Suprapubic skin (tissue), 3 donors: ENCODE measurements at regions not wholly inside any gene's neighbourhood (a gene's known extent, or its start where the extent isn't known, plus 50 kb on each side); places are given as distances from the start of the nearest gene placed in this dataset.

Source experiments
- EP300 ChIP-seq: sonication (generic); formaldehyde crosslinking; IDR thresholded peaks from one replicate; pipeline ENCODE4 v1.6.1; 2017; ENCODE audit warnings: antibody characterized with exemption
- POLR2A ChIP-seq, 2 donors: fragments of 450-650 bp; IDR thresholded peaks; one replicate each; pipeline ENCODE4 v1.6.1; 2017; ENCODE audit warnings: antibody characterized with exemption in 2 of 2, mild to moderate bottlenecking in 2 of 2, moderate library complexity in 2 of 2
- TF ChIP-seq, protein P1 (sequence below), 2 donors: fragments of 200-600 bp in 1 of 2; fragments of 450-650 bp in 1 of 2; sonication (generic) in 1 of 2; IDR thresholded peaks; one replicate each; pipeline ENCODE4 v1.5.1; 2016 to 2019; ENCODE audit warnings: antibody characterized with exemption in 2 of 2, mild to moderate bottlenecking in 1 of 2, moderate library complexity in 1 of 2

DNA sequence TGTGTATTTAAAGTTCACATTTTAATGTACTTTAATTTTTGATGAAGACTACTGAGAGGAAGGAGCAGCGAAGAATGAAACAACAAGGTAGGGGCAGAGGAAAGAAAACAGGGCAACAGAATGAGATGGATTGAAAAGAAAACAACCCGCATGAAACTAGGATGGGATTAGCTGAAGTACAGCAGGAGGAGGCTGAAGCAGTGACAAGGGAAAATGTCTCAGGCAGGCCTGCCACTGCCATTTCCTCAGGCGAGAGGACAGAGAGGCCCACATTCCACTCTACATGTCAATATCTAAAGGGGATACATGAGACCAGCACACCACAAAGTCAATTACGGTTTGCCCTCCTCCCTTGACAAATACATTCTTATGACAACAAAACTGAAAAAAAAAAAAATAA is 1703.2 kb downstream of the EFNB2 start:
- TF ChIP-seq, protein P1, sequence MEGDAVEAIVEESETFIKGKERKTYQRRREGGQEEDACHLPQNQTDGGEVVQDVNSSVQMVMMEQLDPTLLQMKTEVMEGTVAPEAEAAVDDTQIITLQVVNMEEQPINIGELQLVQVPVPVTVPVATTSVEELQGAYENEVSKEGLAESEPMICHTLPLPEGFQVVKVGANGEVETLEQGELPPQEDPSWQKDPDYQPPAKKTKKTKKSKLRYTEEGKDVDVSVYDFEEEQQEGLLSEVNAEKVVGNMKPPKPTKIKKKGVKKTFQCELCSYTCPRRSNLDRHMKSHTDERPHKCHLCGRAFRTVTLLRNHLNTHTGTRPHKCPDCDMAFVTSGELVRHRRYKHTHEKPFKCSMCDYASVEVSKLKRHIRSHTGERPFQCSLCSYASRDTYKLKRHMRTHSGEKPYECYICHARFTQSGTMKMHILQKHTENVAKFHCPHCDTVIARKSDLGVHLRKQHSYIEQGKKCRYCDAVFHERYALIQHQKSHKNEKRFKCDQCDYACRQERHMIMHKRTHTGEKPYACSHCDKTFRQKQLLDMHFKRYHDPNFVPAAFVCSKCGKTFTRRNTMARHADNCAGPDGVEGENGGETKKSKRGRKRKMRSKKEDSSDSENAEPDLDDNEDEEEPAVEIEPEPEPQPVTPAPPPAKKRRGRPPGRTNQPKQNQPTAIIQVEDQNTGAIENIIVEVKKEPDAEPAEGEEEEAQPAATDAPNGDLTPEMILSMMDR (IDR thresholded peaks at IDR 0.05): no peak
- TF ChIP-seq POLR2A (IDR thresholded peaks at IDR 0.05) (no peak), EP300 (no peak)
